Trophoblast cell (in vitro differentiated cells and primary cell): ENCODE measurements at regions not wholly inside any gene's neighbourhood (a gene's known extent, or its start where the extent isn't known, plus 50 kb on each side); places are given as distances from the start of the nearest gene placed in this dataset.

Experiments used
- DNase-seq, 2 donors: peaks; one replicate each; pipeline ENCODE4 v3.0.0-alpha.2; 2016
- H2AFZ ChIP-seq: 2 replicates; pipeline ENCODE4 v1.6.1; 2013; ENCODE audit warnings: low read length, moderate library complexity, mild to moderate bottlenecking; ENCODE audit not compliant: insufficient read depth, poor library complexity
- H2AK5ac ChIP-seq: 2 replicates; pipeline ENCODE4 v1.6.1; 2013; ENCODE audit warnings: mild to moderate bottlenecking, low read length
- H2BK120ac ChIP-seq: 2 replicates; pipeline ENCODE4 v1.6.1; 2013; ENCODE audit warnings: low read length, mild to moderate bottlenecking, moderate library complexity; ENCODE audit not compliant: insufficient read depth, poor library complexity
- H2BK12ac ChIP-seq: 2 replicates; pipeline ENCODE4 v1.6.1; 2013; ENCODE audit warnings: mild to moderate bottlenecking, low read length, moderate library complexity
- H2BK5ac ChIP-seq: 2 replicates; pipeline ENCODE4 v1.6.1; 2013; ENCODE audit warnings: low read length, low read depth, moderate library complexity, mild to moderate bottlenecking; ENCODE audit not compliant: poor library complexity
- H3K14ac ChIP-seq: 2 replicates; pipeline ENCODE4 v1.6.1; 2013; ENCODE audit warnings: mild to moderate bottlenecking, low read length
- H3K18ac ChIP-seq: 2 replicates; pipeline ENCODE4 v1.6.1; 2013; ENCODE audit warnings: mild to moderate bottlenecking, low read length
- H3K23ac ChIP-seq: 2 replicates; pipeline ENCODE4 v1.6.1; 2013; ENCODE audit warnings: low read length
- H3K27ac ChIP-seq: 2 replicates; pipeline ENCODE4 v1.5.1; 2013; ENCODE audit warnings: low read depth, mild to moderate bottlenecking, inconsistent platforms, low read length, moderate library complexity
- H3K27me3 ChIP-seq: 2 replicates; pipeline ENCODE4 v1.6.1; 2013; ENCODE audit warnings: inconsistent platforms, mild to moderate bottlenecking, low read length, moderate library complexity; ENCODE audit not compliant: insufficient read depth
- H3K36me3 ChIP-seq, 2 experiments: 1 replicate in 1 of 2; 2 replicates in 1 of 2; pipeline ENCODE4 v1.6.1; 2013; ENCODE audit warnings: low read length in 2 of 2, mild to moderate bottlenecking in 2 of 2, moderate library complexity in 1 of 2; ENCODE audit not compliant: insufficient read depth in 2 of 2, control insufficient read depth in 1 of 2
- H3K4ac ChIP-seq: 2 replicates; pipeline ENCODE4 v1.6.1; 2013; ENCODE audit warnings: low read depth, mild to moderate bottlenecking, low read length, moderate library complexity
- H3K4me1 ChIP-seq, 2 experiments: 1 replicate in 1 of 2; 2 replicates in 1 of 2; pipeline ENCODE4 v1.6.1; 2013; ENCODE audit warnings: low read length in 2 of 2, mild to moderate bottlenecking in 2 of 2, moderate library complexity in 1 of 2; ENCODE audit not compliant: insufficient read depth in 2 of 2, control insufficient read depth in 1 of 2
- H3K4me2 ChIP-seq: 2 replicates; pipeline ENCODE4 v1.6.1; 2013; ENCODE audit warnings: inconsistent platforms, mild to moderate bottlenecking, low read length, moderate library complexity
- H3K4me3 ChIP-seq: 2 replicates; pipeline ENCODE4 v1.5.1; 2013; ENCODE audit warnings: mild to moderate bottlenecking, low read depth, low read length, inconsistent platforms
- H3K79me1 ChIP-seq: one replicate; pipeline ENCODE4 v1.6.1; 2013; ENCODE audit warnings: low read length
- H3K79me2 ChIP-seq: 2 replicates; pipeline ENCODE4 v1.6.1; 2013; ENCODE audit warnings: low read length, mild to moderate bottlenecking; ENCODE audit not compliant: control insufficient read depth, insufficient read depth, poor library complexity
- H3K9ac ChIP-seq: 2 replicates; pipeline ENCODE4 v1.6.1; 2013; ENCODE audit warnings: mild to moderate bottlenecking, low read length
- H3K9me3 ChIP-seq: 2 replicates; pipeline ENCODE4 v1.6.1; 2013; ENCODE audit warnings: low read depth, mild to moderate bottlenecking, control low read depth, inconsistent platforms, low read length; ENCODE audit not compliant: insufficient read depth
- H4K12ac ChIP-seq: 2 replicates; pipeline ENCODE4 v1.6.1; 2013; ENCODE audit warnings: low read depth, mild to moderate bottlenecking, low read length, moderate library complexity
- H4K8ac ChIP-seq: 2 replicates; pipeline ENCODE4 v1.6.1; 2013; ENCODE audit warnings: low read depth, mild to moderate bottlenecking, low read length, moderate library complexity
- H4K91ac ChIP-seq: one replicate; pipeline ENCODE4 v1.6.1; 2013; ENCODE audit warnings: low read depth, mild to moderate bottlenecking, low read length, moderate library complexity
- WGBS: extraction: QIAGEN DNeasy Blood & Tissue Kit; methylation state at CpG from one replicate; pipeline ENCODE4 v1.1.7; 2013; ENCODE audit warnings: missing lambda C conversion rate; ENCODE audit not compliant: insufficient read length, insufficient coverage; ENCODE audit errors: extremely low coverage; 5-methylcytosine and 5-hydroxymethylcytosine counted together

DNA sequence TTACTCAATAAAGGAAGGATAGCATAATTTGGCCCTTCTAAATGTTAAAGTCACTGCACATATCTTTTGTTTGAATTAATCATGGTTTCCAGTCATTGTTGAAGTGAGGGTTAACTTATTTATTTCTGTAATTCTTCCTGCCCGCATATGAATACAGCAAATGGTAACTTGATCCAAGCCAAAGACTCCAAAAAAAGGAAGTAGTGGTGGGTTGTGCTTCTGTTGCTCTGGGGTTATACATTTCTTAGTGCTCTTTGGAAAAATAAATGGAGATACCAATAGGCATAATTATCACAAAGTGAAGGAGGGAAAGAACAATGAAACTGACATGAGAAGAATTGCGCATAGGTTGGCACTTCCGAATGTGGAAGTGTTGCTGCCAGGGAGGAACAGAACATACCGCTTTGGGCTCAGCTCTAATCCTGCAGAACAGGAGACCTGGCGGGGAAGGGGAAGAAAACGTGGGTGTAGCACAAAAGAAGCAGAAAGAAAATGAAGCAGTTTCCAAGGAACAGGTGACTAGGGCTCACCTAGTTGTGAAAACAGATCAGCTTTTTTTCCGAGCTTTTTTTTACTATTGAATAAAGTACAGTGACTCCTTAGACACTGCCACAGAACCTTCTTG is 69.7 kb upstream of the TAF11L2 start:
- H3K79me1 ChIP-seq = peaks cover 1% of the 10 kb centered on the region
- H4K12ac ChIP-seq = no peak overlapping the region
- H3K18ac ChIP-seq = no peak overlapping the region
- H2AFZ ChIP-seq = no peak overlapping the region
- peaks cover 10 to 12% of the 10 kb centered on the region in 2 experiments for H3K4me1 ChIP-seq
- no peak overlapping the region for H2BK5ac ChIP-seq
- no peak for DNase-seq
- H3K27ac ChIP-seq = no peak overlapping the region
- no peak overlapping the region for H3K4ac ChIP-seq
- H3K4me2 ChIP-seq = no peak overlapping the region
- no peak overlapping the region for H4K91ac ChIP-seq
- no peak overlapping the region for H3K9ac ChIP-seq
- no peak overlapping the region for H3K4me3 ChIP-seq
- no peaks in the 10 kb centered on the region for H3K9me3 ChIP-seq
- no peak overlapping the region for H4K8ac ChIP-seq
- H3K14ac ChIP-seq = no peak overlapping the region
- H2BK12ac ChIP-seq = no peak overlapping the region
- no peak overlapping the region for H2AK5ac ChIP-seq
- H3K79me2 ChIP-seq = no peaks in the 10 kb centered on the region
- H3K27me3 ChIP-seq = no peaks in the 10 kb centered on the region
- no CpG with 5 or more reads among the region's 7 CpGs for WGBS
- no peak overlapping the region for H2BK120ac ChIP-seq
- no peaks in the 10 kb centered on the region for H3K36me3 ChIP-seq
- H3K23ac ChIP-seq = no peak overlapping the region

DNA sequence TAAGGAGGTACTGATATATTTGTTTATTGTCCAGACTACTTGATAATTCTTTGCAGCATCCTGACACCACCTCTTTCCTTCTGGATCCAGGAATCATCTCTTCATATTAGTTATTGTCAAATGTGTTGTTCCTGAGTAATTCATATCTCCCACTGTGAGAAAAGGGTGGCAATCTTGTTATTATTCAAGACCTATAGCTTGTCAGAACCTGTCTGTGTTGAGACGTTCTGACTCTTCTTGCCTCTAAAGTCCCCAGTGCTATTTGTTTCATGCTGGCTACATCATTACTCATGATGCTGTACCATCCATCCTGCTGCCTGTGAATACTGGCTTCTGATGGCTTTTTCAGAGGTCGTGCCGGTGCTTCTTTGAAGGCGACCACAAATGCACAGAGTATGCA is 68.7 kb upstream of the TAF11L2 start:
- no peaks in the 10 kb centered on the region for H3K27me3 ChIP-seq
- H4K8ac ChIP-seq = no peak overlapping the region

GRCh38 chr5:17430241-17430640 is 67.8 kb upstream of the TAF11L2 start:
- Histone ChIP-seq H2AFZ (no peak overlapping the region), H3K4ac (no peak overlapping the region), H4K91ac (no peak overlapping the region), H3K14ac (no peak overlapping the region), H4K8ac (no peak overlapping the region), H2BK5ac (no peak overlapping the region), H2AK5ac (no peak overlapping the region), H3K4me1 (peaks cover 7 to 10% of the 10 kb centered on the region in 2 experiments), H3K27ac (no peak overlapping the region), H3K18ac (no peak overlapping the region), H3K9ac (no peak overlapping the region), H2BK12ac (no peak overlapping the region), H3K4me2 (no peak overlapping the region), H3K23ac (no peak overlapping the region), H3K36me3 (no peaks in the 10 kb centered on the region), H3K9me3 (no peaks in the 10 kb centered on the region), H3K79me2 (no peaks in the 10 kb centered on the region), H3K27me3 (no peaks in the 10 kb centered on the region), H2BK120ac (no peak overlapping the region), H3K4me3 (no peak overlapping the region), H4K12ac (no peak overlapping the region), H3K79me1 (no peaks in the 10 kb centered on the region)
- no peak for DNase-seq
- no CpG with 5 or more reads among the region's 5 CpGs for WGBS

More for the DNA sequence above, 68.7 kb upstream of the TAF11L2 start:
- WGBS = no CpG with 5 or more reads among the region's 4 CpGs
- Histone ChIP-seq H3K9ac (no peak overlapping the region), H3K36me3 (no peaks in the 10 kb centered on the region), H3K4ac (no peak overlapping the region), H4K91ac (no peak overlapping the region), H2BK120ac (no peak overlapping the region), H3K4me1 (peaks cover 10 to 12% of the 10 kb centered on the region in 2 experiments), H2AK5ac (no peak overlapping the region), H3K14ac (no peak overlapping the region), H3K23ac (no peak overlapping the region), H3K79me1 (peaks cover 1% of the 10 kb centered on the region), H2BK12ac (no peak overlapping the region), H3K4me3 (no peak overlapping the region), H2AFZ (no peak overlapping the region), H3K27ac (no peak overlapping the region), H3K79me2 (no peaks in the 10 kb centered on the region), H3K4me2 (no peak overlapping the region), H2BK5ac (no peak overlapping the region), H3K9me3 (no peaks in the 10 kb centered on the region), H3K18ac (no peak overlapping the region), H4K12ac (no peak overlapping the region)
- DNase-seq = no peak

GRCh38 chr5:17431272-17432050 is 66.6 kb upstream of the TAF11L2 start:
- Histone ChIP-seq H2BK12ac (no peak overlapping the region), H3K4me3 (no peak overlapping the region), H3K9me3 (no peaks in the 10 kb centered on the region), H3K4me2 (no peak overlapping the region), H3K4ac (no peak overlapping the region), H3K18ac (no peak overlapping the region), H4K8ac (no peak overlapping the region), H3K79me2 (no peaks in the 10 kb centered on the region), H3K9ac (no peak overlapping the region), H3K27me3 (no peaks in the 10 kb centered on the region), H2BK5ac (no peak overlapping the region), H3K36me3 (no peaks in the 10 kb centered on the region), H3K27ac (no peak overlapping the region), H3K4me1 (peaks cover 7 to 10% of the 10 kb centered on the region in 2 experiments), H3K14ac (no peak overlapping the region), H3K79me1 (no peaks in the 10 kb centered on the region), H2BK120ac (no peak overlapping the region), H2AK5ac (no peak overlapping the region), H2AFZ (no peak overlapping the region), H4K12ac (no peak overlapping the region), H4K91ac (no peak overlapping the region), H3K23ac (no peak overlapping the region)
- no CpG with 5 or more reads among the region's 8 CpGs for WGBS
- DNase-seq = no peak
